Kidney (tissue), 13 donors: ENCODE measurements at regions not wholly inside any gene's neighbourhood (a gene's known extent, or its start where the extent isn't known, plus 50 kb on each side); places are given as distances from the start of the nearest gene placed in this dataset.

ENCODE experiments used
- DNase-seq, 5 donors: peaks; one replicate each; pipeline ENCODE4 v3.0.0-alpha.2; 2013 to 2020
- FAIRE-seq: peaks from 2 replicates; lab custom pipeline; 2012; peaks lifted over from hg19 to GRCh38; lab: Jason Lieb, UNC
- H3K27ac ChIP-seq, 2 donors: one replicate each; pipeline ENCODE4 v1.7.0; 2013; ENCODE audit warnings: low read depth in 2 of 2, low read length in 2 of 2, inconsistent platforms in 1 of 2
- H3K27me3 ChIP-seq: one replicate; pipeline ENCODE4 v1.7.1; 2013; ENCODE audit warnings: low read length, inconsistent platforms; ENCODE audit not compliant: control insufficient read depth, insufficient read depth
- H3K36me3 ChIP-seq, 3 donors: one replicate each; pipeline versions ENCODE4 v1.7.0 to v1.7.1; 2013; ENCODE audit warnings: low read length in 3 of 3, control low read depth in 1 of 3, inconsistent platforms in 1 of 3; ENCODE audit not compliant: insufficient read depth in 3 of 3, control insufficient read depth in 2 of 3
- H3K4me1 ChIP-seq, 3 donors: one replicate each; pipeline versions ENCODE4 v1.7.0 to v1.7.1; 2013; ENCODE audit warnings: low read length in 3 of 3, inconsistent platforms in 1 of 3, low read depth in 1 of 3; ENCODE audit not compliant: control insufficient read depth in 2 of 3, insufficient read depth in 2 of 3
- H3K4me3 ChIP-seq, 3 donors: one replicate each; pipeline versions ENCODE4 v1.7.0 to v1.8.1; 2013; ENCODE audit warnings: low read length in 3 of 3, control low read depth in 1 of 3, inconsistent platforms in 1 of 3
- H3K9ac ChIP-seq, 3 donors: one replicate each; pipeline versions ENCODE4 v1.7.0 to v1.7.1; 2013; ENCODE audit warnings: low read length in 3 of 3, control low read depth in 1 of 3, inconsistent platforms in 1 of 3
- H3K9me3 ChIP-seq, 3 donors: one replicate each; pipeline versions ENCODE4 v1.7.0 to v1.7.1; 2013; ENCODE audit warnings: low read length in 3 of 3, control low read depth in 1 of 3, inconsistent platforms in 1 of 3; ENCODE audit not compliant: control insufficient read depth in 2 of 3, insufficient read depth in 1 of 3
- intact Hi-C: fragments of 100-400 bp; cut with DNase I; formaldehyde crosslinking; loops from one replicate; pipeline ENCODE4 v1.11.1; 2022
- TF ChIP-seq, protein P1 (sequence below): IDR thresholded peaks from 3 replicates; pipeline ENCODE4 v1.5.1; 2012; ENCODE audit warnings: mild to moderate bottlenecking, moderate library complexity, borderline replicate concordance; ENCODE audit not compliant: insufficient read depth; ENCODE audit errors: extremely low read depth
- donor health status: control.
- donor health status: control.
- donor health status: control.
- donor health status: control.
- donor health status: control.
- donor health status: DM: yes; HTN: yes; CAD: no.
- donor health status: Normal renal cell carcinoma (clear cell type).

DNA sequence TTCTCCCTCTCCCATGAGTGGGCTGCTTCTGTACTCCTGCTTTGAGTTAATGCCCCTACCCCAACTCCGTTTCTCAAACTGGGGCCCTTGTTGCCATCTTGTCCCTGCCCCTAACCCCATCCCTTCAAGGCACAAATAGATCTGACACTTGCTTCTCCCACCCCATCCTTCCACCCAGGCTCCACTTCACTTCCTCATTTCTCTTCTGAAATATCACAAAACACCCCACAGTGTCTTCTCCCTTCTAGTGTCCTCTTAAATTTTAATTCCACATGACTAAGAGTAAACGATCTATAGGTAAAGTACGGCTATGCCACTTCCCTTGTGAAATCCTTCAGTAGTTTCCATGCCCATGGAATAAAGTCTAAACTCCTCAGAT is 571.6 kb upstream of the NOX3 start:
- Histone ChIP-seq H3K9ac (no peak overlapping the region), H3K4me3 (no peak overlapping the region), H3K36me3 (no peaks in the 10 kb centered on the region), H3K27ac (peak overlapping the region in 1 of 2 donors; percentile 20), H3K4me1 (peaks cover 0 to 15% (median 8%) of the 10 kb centered on the region in 3 donors), H3K27me3 (no peaks in the 10 kb centered on the region), H3K9me3 (peaks cover 0 to 6% (median 0%) of the 10 kb centered on the region in 3 donors)
- TF ChIP-seq, protein P1, sequence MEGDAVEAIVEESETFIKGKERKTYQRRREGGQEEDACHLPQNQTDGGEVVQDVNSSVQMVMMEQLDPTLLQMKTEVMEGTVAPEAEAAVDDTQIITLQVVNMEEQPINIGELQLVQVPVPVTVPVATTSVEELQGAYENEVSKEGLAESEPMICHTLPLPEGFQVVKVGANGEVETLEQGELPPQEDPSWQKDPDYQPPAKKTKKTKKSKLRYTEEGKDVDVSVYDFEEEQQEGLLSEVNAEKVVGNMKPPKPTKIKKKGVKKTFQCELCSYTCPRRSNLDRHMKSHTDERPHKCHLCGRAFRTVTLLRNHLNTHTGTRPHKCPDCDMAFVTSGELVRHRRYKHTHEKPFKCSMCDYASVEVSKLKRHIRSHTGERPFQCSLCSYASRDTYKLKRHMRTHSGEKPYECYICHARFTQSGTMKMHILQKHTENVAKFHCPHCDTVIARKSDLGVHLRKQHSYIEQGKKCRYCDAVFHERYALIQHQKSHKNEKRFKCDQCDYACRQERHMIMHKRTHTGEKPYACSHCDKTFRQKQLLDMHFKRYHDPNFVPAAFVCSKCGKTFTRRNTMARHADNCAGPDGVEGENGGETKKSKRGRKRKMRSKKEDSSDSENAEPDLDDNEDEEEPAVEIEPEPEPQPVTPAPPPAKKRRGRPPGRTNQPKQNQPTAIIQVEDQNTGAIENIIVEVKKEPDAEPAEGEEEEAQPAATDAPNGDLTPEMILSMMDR: no peak
- DNase-seq (no peak), FAIRE-seq (no peak)
- intact Hi-C loops: no loop called here

DNA sequence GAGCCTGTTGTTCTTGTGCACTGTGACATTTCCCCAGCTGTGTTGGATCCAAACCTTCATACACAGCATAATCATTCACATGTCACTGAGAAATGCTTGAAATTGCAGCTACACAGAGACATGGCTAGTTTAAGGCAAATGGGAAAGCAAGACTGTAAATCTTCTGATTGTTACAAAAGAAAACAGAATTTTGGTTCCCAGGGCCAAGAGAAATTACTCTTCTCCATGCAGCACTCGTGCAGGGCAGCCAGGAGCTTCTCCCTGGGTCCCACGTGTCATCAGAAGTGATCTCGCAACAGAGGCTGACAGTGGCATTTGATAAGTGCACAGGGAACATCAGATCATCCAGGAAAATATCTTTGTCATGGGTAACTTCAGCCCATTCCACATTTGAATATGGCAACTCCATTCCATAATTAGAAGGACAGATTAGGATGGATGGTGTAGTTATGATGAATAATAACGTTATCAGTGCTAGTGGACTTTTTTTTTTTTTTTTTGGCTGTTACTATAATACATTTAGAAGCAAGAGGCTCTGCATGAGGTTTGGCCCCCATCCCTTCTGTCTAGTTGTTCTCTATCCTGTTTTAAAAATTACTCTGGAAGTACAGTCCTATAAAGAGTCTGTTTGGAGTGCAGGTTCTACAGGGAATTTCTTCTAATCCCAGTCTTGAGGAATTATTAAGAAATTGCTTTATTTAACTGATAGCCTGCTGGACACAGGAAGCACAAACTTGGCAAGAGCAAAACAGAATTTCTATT is 571.0 kb upstream of the NOX3 start:
- Histone ChIP-seq H3K36me3 (no peaks in the 10 kb centered on the region), H3K4me1 (peaks cover 0 to 15% (median 8%) of the 10 kb centered on the region in 3 donors), H3K9me3 (peaks cover 0 to 6% (median 0%) of the 10 kb centered on the region in 3 donors), H3K9ac (no peak overlapping the region), H3K27ac (peak overlapping the region in 1 of 2 donors; percentile 20), H3K4me3 (no peak overlapping the region), H3K27me3 (no peaks in the 10 kb centered on the region)
- intact Hi-C loops: no loop called here
- no peak for FAIRE-seq
- TF ChIP-seq, protein P1: no peak
- DNase-seq: peak in 3 of 5 donors; percentile 58 to 84 (median 70)

DNA sequence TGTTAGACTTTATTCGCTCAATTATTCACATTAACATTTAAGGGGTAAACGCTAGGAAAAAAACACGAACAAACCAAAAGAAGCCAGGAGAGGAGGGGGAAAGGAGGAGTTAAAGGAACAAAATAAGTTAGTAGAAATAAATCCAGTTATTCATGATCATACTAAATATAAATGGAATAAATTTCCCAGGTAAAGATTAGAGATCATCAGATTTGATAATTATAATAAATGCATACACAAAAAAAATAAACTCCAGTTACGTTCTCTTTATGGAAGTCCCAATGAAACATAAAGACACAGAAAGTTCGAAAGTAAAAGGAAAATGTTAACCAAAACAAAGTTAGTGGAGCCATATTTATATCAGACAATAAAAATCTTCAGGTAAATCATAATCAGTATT is 568.7 kb upstream of the NOX3 start:
- FAIRE-seq (peak; percentile 68), DNase-seq (no peak)
- Histone ChIP-seq H3K27ac (no peak overlapping the region), H3K27me3 (no peaks in the 10 kb centered on the region), H3K9ac (no peak overlapping the region), H3K9me3 (peaks cover 0 to 6% (median 0%) of the 10 kb centered on the region in 3 donors), H3K4me3 (no peak overlapping the region), H3K36me3 (no peaks in the 10 kb centered on the region), H3K4me1 (peaks cover 0 to 15% (median 12%) of the 10 kb centered on the region in 3 donors)
- TF ChIP-seq, protein P1: no peak
- intact Hi-C loops: no loop called here
